ENCODE measurements at regions not wholly inside any gene's neighbourhood (a gene's known extent, or its start where the extent isn't known, plus 50 kb on each side); places are given as distances from the start of the nearest gene placed in this dataset.

DNA sequence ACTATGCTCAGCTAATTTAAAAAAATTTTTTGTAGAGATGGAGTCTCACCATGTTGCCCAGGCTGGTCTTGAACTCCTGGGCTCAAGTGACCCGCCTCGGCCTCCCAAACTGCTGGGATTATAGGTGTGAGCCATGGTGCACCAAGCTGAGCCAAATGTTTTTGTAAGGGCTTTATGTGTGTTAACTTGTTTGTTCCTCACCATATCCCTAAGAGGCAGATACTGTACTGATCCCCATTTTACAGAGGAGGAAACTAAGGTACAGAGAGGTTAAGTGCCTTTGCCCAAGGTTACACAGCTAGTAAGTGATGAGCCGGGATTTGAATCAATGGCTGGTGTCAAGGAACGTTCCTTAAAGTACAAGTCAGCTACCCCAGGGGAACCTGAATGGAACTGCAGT, 85.3 kb upstream of the KLF7 start:
- TF ChIP-seq, protein P1, sequence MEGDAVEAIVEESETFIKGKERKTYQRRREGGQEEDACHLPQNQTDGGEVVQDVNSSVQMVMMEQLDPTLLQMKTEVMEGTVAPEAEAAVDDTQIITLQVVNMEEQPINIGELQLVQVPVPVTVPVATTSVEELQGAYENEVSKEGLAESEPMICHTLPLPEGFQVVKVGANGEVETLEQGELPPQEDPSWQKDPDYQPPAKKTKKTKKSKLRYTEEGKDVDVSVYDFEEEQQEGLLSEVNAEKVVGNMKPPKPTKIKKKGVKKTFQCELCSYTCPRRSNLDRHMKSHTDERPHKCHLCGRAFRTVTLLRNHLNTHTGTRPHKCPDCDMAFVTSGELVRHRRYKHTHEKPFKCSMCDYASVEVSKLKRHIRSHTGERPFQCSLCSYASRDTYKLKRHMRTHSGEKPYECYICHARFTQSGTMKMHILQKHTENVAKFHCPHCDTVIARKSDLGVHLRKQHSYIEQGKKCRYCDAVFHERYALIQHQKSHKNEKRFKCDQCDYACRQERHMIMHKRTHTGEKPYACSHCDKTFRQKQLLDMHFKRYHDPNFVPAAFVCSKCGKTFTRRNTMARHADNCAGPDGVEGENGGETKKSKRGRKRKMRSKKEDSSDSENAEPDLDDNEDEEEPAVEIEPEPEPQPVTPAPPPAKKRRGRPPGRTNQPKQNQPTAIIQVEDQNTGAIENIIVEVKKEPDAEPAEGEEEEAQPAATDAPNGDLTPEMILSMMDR (IDR thresholded peaks at IDR 0.05; ENCODE audit: poor library complexity) = no peak
- TF ChIP-seq EZH2 (IDR thresholded peaks at IDR 0.05; ENCODE audit: borderline replicate concordance) = no peak
